ENCODE measurements at regions not wholly inside any gene's neighbourhood (a gene's known extent, or its start where the extent isn't known, plus 50 kb on each side); places are given as distances from the start of the nearest gene placed in this dataset.

GRCh38 chr6:79427721-79428120 is 109.5 kb downstream of the LCA5 start:
- TF ChIP-seq CTCF (IDR thresholded peaks at IDR 0.05) (no peak), ZFX (IDR thresholded peaks at IDR 0.05; ENCODE audit: borderline replicate concordance) (no peak)

Measured in 22Rv1 (cell line).